BJ (cell line): ENCODE measurements at regions not wholly inside any gene's neighbourhood (a gene's known extent, or its start where the extent isn't known, plus 50 kb on each side); places are given as distances from the start of the nearest gene placed in this dataset.

ENCODE experiments used
- CTCF ChIA-PET: fragments of 350-600 bp; formaldehyde crosslinking; extraction: SDS; loops from one replicate; lab custom pipeline; 2021; ENCODE audit warnings: antibody characterized with exemption, inconsistent platforms; lab: Yijun Ruan, JAX
- POLR2A ChIA-PET: fragments of 300-600 bp; sonication (Branson Sonifier 250); formaldehyde crosslinking; extraction: SDS; loops from one replicate; lab custom pipeline; 2021; ENCODE audit warnings: antibody characterized with exemption; lab: Charles Lee
- DNase-seq: peaks from one replicate; pipeline ENCODE4 v3.0.0-alpha.2; 2011; ENCODE audit warnings: low read depth
- H3K27me3 ChIP-seq: 2 replicates; pipeline ENCODE4 v1.6.0; 2011; ENCODE audit warnings: low read length; ENCODE audit not compliant: control insufficient read depth, insufficient read depth
- H3K36me3 ChIP-seq: 2 replicates; pipeline ENCODE4 v1.5.1; 2011; ENCODE audit warnings: low read length; ENCODE audit not compliant: control insufficient read depth, insufficient read depth
- H3K4me3 ChIP-seq: 2 replicates; pipeline ENCODE4 v1.5.1; 2011; ENCODE audit warnings: low read depth, mild to moderate bottlenecking, control low read depth, low read length
- TF ChIP-seq, protein P1 (sequence below): IDR thresholded peaks from 2 replicates; pipeline ENCODE4 v1.5.1; 2011; ENCODE audit warnings: low read depth, mild to moderate bottlenecking, control low read depth, inconsistent platforms, low read length, moderate library complexity; ENCODE audit not compliant: insufficient read depth

DNA sequence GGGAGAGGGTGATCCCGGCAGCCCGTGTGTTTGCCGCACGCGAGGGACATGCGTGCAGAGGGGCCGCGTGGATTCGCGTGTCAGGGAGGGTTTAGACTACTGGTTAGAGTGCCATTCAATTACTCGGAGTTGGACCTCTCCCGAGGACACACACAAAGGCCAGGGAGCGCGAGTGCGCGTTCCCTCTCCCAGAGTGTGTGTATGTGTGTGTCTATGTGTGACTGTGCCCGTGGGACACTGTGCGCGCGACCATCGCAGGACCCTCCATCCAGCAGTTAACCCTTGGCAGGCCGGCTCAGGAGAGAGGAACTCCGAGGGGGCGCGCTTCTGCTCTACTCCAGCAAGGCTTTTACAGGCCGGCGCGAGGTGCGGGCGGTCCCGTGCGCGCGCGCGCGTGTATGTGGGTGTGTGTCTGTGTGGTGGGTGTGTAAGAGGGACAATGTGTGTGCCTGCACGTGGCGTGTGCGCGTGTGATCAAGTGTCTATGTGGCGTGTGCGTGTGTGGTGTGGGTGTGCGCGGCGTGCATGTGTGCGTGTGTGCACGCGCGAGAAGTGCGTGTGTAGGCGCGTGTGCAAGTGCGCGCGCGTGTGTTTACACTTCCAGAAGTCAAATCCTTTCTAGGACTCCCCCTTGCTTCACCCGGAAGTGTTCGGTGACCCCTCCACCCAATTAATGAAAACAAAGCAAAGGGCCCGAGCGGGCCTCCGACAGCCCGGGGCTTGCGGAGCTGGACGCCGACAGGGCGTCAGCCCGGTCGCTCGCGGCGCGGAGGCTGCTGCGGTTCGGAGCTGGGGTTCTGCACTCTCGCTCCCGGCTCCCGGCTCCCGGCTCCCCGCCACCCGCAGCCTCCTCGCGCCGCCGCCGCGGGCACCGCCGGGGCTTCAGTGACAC lies 75.3 kb upstream of the TBCA start:
- no peaks in the 10 kb centered on the region; the same call in 1 of the 2 replicates for H3K27me3 ChIP-seq
- peak overlapping the region; percentile 58 for H3K4me3 ChIP-seq
- TF ChIP-seq, protein P1, sequence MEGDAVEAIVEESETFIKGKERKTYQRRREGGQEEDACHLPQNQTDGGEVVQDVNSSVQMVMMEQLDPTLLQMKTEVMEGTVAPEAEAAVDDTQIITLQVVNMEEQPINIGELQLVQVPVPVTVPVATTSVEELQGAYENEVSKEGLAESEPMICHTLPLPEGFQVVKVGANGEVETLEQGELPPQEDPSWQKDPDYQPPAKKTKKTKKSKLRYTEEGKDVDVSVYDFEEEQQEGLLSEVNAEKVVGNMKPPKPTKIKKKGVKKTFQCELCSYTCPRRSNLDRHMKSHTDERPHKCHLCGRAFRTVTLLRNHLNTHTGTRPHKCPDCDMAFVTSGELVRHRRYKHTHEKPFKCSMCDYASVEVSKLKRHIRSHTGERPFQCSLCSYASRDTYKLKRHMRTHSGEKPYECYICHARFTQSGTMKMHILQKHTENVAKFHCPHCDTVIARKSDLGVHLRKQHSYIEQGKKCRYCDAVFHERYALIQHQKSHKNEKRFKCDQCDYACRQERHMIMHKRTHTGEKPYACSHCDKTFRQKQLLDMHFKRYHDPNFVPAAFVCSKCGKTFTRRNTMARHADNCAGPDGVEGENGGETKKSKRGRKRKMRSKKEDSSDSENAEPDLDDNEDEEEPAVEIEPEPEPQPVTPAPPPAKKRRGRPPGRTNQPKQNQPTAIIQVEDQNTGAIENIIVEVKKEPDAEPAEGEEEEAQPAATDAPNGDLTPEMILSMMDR = no peak
- no peaks in the 10 kb centered on the region for H3K36me3 ChIP-seq
- POLR2A ChIA-PET = no interaction called here
- CTCF ChIA-PET = no interaction called here
- no peak for DNase-seq

DNA sequence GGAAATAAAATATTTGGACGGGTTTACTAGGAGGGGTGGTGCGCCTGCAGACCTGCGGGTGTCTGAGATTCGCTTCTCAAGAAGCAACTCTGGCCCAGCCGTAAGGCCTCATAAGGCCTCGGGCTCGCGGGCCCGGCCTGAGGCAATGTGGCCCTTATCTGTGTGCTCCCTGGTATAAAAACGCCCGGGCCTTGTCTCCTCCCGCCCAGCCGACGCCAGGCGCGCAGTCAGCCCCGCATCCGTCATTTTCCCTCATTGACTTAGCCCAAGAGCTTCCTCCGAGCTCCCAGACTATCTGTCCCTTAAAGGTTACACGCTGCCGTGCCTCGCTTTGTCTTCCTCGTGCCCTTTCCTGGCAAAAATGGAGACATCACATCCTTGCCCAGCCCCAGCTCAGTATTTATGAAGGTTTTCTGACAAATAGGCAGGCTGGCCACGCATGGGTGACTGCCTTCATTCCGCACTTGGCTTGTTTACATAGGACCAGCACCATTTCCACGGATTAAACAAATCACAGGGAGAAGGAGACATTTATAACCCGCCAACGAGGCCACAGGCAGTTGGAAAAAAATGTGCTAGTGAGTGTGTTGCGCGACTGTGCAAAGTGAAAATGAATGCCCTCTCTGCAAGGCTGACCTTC lies 74.5 kb upstream of the TBCA start:
- TF ChIP-seq, protein P1 = no peak
- Histone ChIP-seq H3K4me3 (no peak overlapping the region), H3K27me3 (no peaks in the 10 kb centered on the region; the same call in 1 of the 2 replicates), H3K36me3 (no peaks in the 10 kb centered on the region)
- CTCF ChIA-PET = no interaction called here
- DNase-seq = no peak
- POLR2A ChIA-PET = no interaction called here

DNA sequence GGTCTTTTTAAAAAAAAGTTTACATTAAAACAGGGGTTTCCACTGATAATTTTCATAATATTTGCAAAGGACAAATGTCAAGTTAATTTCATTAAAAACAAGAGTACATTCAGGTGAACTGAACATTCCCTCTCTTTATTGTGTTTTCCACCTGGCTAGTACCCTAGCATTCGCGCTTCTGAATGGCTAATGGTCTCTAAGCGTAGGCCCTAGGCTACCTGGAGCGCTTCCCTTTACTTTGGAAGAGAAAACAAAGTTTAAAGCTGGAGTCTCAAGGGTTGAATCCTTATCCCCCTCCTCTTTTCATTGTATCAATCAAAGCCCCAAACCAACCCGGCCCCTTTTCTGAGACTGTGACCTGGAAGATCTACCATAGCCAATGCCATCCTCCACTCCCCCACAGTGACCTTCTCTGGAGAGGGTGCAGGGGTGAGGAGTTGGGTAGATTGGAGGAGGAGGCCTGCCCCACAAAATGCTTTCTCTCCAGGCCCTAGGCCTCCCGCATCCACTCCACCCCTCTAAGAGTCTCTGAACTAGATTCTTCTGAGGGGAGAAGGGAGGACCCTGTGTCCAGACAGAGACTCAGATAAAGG lies 73.3 kb upstream of the TBCA start:
- TF ChIP-seq, protein P1 = no peak
- ChIA-PET POLR2A (no interaction called here), CTCF (interaction anchor here (0.9 kb wide), 1 partner anchor 11 kb away, joined by 3 read pairs; no protein-coding TSS in a partner anchor)
- H3K4me3 ChIP-seq = no peak overlapping the region
- no peak for DNase-seq
- no peaks in the 10 kb centered on the region; the same call in 1 of the 2 replicates for H3K27me3 ChIP-seq
- no peaks in the 10 kb centered on the region for H3K36me3 ChIP-seq

DNA sequence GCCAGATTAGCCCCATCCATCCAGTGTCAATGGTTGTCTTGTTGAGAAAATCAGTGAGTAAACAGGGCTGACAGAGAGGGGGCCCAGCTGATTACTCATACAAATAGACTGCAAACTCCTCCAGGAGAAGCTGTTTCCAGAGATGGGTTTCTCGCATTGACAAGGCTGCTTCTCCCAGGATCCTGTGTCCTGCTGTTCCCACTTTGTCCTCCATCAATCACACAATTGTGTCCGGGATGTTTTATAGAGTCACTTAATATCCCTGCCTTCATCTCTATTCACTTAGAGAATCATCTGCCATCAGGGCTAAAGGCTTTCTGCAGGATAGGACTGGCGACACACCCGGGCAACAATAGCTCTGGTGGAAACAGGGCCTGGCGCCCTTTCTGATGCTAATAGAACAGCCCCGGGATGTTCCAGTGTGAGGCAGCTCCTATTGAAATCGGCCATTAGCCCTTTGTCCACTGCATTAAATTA lies 71.7 kb upstream of the TBCA start:
- 0 out of 2 replicates have a peak, but pooled peaks cover 3% of the 10 kb centered on the region for H3K27me3 ChIP-seq
- ChIA-PET CTCF (no interaction called here), POLR2A (no interaction called here)

More for the DNA sequence above, 71.7 kb upstream of the TBCA start:
- Histone ChIP-seq H3K36me3 (no peaks in the 10 kb centered on the region), H3K4me3 (no peak overlapping the region)
- TF ChIP-seq, protein P1 = no peak
- DNase-seq = no peak
